Endothelial cell of umbilical vein (primary cell): ENCODE measurements at regions not wholly inside any gene's neighbourhood (a gene's known extent, or its start where the extent isn't known, plus 50 kb on each side); places are given as distances from the start of the nearest gene placed in this dataset.

Source experiments
- CTCF ChIP-seq, 2 donors: IDR thresholded peaks; 1 replicate in 1 of 2; 2 replicates in 1 of 2; pipeline ENCODE4 v1.5.1; 2011; ENCODE audit warnings: low read length in 2 of 2, mild to moderate bottlenecking in 2 of 2, moderate library complexity in 2 of 2, control low read depth in 1 of 2, inconsistent platforms in 1 of 2, low read depth in 1 of 2; ENCODE audit not compliant: insufficient read depth in 1 of 2; ENCODE audit errors: extremely low read depth in 1 of 2
- EZH2 ChIP-seq: IDR thresholded peaks from 2 replicates; pipeline ENCODE4 v1.6.1; 2012; ENCODE audit warnings: borderline replicate concordance, low read depth, mild to moderate bottlenecking, moderate library complexity, low read length, inconsistent platforms; ENCODE audit not compliant: severe bottlenecking
- JUN ChIP-seq: IDR thresholded peaks from 2 replicates; pipeline ENCODE4 v1.6.1; 2011; ENCODE audit warnings: borderline replicate concordance, low read depth; ENCODE audit not compliant: insufficient read length, insufficient read depth
- POLR2A ChIP-seq: IDR thresholded peaks from 2 replicates; pipeline ENCODE4 v1.6.1; 2012; ENCODE audit warnings: low read depth, mild to moderate bottlenecking, control low read depth, low read length
- TF ChIP-seq, protein P1 (sequence below): IDR thresholded peaks from 2 replicates; pipeline ENCODE4 v1.6.1; 2011; ENCODE audit not compliant: insufficient read depth, insufficient read length

- no peak for TF ChIP-seq CTCF (IDR thresholded peaks at IDR 0.05; ENCODE audit: extremely low read depth in 1 of 2, insufficient read depth in 1 of 2, low read depth in 1 of 2, low read length in 2 of 2)
- no peak for TF ChIP-seq POLR2A
- no peak for TF ChIP-seq EZH2
- TF ChIP-seq, protein P1, sequence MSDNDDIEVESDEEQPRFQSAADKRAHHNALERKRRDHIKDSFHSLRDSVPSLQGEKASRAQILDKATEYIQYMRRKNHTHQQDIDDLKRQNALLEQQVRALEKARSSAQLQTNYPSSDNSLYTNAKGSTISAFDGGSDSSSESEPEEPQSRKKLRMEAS = no peak
- TF ChIP-seq JUN = no peak
Measured at GRCh38 chr12:89217472-89217871, 134.8 kb downstream of the DUSP6 start.
